ENCODE measurements at regions not wholly inside any gene's neighbourhood (a gene's known extent, or its start where the extent isn't known, plus 50 kb on each side); places are given as distances from the start of the nearest gene placed in this dataset.

DNA sequence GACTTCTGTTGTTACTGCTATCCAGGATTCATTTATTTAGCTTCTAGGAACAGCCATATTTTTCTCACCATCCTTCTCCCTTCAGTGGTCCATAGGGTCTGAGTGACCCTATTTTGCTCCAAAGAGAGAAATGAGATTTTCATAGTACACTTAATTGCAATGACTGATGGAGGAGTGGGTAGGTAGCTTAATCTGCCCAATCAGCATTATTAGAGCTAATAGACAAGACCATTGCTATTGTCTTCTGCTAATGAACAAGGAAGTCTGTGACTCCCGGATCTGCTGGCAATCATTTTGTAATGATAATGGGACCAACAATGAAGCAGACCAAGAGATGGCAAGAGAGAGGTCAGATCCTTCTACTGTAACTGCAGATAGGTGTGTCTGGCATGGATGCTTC lies 271.4 kb upstream of the SLC7A11 start:
- H3K36me3 ChIP-seq = no peaks in the 10 kb centered on the region
- no peaks in the 10 kb centered on the region for H3K9me3 ChIP-seq
- no peak overlapping the region for H3K4me3 ChIP-seq
- TF ChIP-seq, protein P1, sequence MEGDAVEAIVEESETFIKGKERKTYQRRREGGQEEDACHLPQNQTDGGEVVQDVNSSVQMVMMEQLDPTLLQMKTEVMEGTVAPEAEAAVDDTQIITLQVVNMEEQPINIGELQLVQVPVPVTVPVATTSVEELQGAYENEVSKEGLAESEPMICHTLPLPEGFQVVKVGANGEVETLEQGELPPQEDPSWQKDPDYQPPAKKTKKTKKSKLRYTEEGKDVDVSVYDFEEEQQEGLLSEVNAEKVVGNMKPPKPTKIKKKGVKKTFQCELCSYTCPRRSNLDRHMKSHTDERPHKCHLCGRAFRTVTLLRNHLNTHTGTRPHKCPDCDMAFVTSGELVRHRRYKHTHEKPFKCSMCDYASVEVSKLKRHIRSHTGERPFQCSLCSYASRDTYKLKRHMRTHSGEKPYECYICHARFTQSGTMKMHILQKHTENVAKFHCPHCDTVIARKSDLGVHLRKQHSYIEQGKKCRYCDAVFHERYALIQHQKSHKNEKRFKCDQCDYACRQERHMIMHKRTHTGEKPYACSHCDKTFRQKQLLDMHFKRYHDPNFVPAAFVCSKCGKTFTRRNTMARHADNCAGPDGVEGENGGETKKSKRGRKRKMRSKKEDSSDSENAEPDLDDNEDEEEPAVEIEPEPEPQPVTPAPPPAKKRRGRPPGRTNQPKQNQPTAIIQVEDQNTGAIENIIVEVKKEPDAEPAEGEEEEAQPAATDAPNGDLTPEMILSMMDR (IDR thresholded peaks at IDR 0.05) = no peak
- TF ChIP-seq POLR2A (IDR thresholded peaks at IDR 0.05) = no peak
- TF ChIP-seq POLR2AphosphoS5 (IDR thresholded peaks at IDR 0.05) = no peak
- DNase-seq (ENCODE audit: low spot score in 2 of 2) = no peak
- no peaks in the 10 kb centered on the region for H3K4me1 ChIP-seq
- no peak overlapping the region for H3K27ac ChIP-seq
- intact Hi-C loops (cut with DNase I; ENCODE audit: low total_unique reads) = no loop called here
- no peaks in the 10 kb centered on the region for H3K27me3 ChIP-seq

DNA sequence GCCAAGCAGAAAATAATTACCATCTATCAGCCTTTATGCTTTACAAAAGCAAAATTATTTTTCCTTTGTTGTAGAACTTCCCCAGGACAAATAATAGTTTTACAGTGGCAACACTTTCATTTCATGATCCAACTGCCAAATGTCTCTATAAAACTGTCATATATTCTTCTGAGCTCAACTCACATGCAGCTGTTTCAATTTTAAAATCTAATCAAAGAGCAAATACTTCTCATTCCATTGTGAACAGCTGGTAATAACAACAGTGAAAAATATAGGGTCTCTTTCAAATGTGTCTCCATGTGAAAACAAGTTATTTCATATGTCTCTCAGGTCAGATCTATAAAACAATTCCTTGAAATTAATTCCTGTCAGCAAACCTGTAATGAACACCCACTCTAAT lies 270.6 kb upstream of the SLC7A11 start:
- DNase-seq (ENCODE audit: low spot score in 2 of 2) = no peak
- no peaks in the 10 kb centered on the region for H3K27me3 ChIP-seq
- no peak overlapping the region for H3K27ac ChIP-seq
- no peaks in the 10 kb centered on the region for H3K36me3 ChIP-seq
- no peak overlapping the region for H3K4me3 ChIP-seq
- intact Hi-C loops (cut with DNase I; ENCODE audit: low total_unique reads) = no loop called here
- no peaks in the 10 kb centered on the region for H3K9me3 ChIP-seq
- no peaks in the 10 kb centered on the region for H3K4me1 ChIP-seq
- no peak for TF ChIP-seq POLR2A (IDR thresholded peaks at IDR 0.05)
- no peak for TF ChIP-seq POLR2AphosphoS5 (IDR thresholded peaks at IDR 0.05)
- TF ChIP-seq, protein P1 (IDR thresholded peaks at IDR 0.05) = no peak

DNA sequence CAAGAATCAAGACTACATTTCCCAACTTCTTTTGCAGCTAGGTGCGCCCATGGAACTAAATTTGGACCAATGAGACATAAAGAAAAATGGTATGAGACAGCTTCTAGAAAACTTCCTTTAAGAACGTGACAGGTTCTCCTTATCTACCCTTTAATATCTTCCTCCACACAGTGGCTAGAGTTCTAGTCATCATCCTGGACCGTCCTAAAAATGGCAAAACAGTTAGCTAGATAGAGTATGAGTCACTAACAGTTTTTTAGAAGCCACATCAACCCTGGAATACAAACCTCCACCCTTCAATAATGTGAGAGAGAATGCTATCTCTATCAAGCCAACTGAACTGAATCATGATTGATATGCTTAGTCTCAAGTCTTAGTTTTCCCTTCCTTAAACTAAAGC lies 267.9 kb upstream of the SLC7A11 start:
- H3K36me3 ChIP-seq = no peaks in the 10 kb centered on the region
- H3K27me3 ChIP-seq = no peaks in the 10 kb centered on the region
- no peak overlapping the region for H3K27ac ChIP-seq
- no peak for DNase-seq (ENCODE audit: low spot score in 2 of 2)
- intact Hi-C loops (cut with DNase I; ENCODE audit: low total_unique reads) = no loop called here
- no peaks in the 10 kb centered on the region for H3K4me1 ChIP-seq
- TF ChIP-seq POLR2A (IDR thresholded peaks at IDR 0.05) = no peak
- TF ChIP-seq, protein P1 (IDR thresholded peaks at IDR 0.05) = no peak
- TF ChIP-seq POLR2AphosphoS5 (IDR thresholded peaks at IDR 0.05) = no peak
- H3K4me3 ChIP-seq = no peak overlapping the region
- H3K9me3 ChIP-seq = no peaks in the 10 kb centered on the region

DNA sequence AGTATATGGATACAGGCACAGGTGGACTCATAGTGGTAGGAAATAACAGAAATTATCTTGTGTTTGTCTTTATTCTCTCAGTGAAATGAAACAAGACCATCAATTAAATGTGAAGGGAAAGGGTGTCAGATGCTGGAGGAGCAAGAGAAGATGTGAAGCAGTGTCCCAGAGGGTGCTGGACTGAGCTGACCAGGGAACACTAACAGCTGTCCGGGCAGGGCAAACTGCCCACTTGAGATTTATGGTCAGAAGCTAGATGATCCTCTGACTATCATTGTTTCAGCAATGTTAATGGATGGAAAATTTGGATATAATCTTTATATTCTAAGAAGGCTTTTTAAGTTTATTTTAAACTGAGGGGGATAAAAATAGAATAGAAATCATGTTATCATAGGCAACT lies 267.2 kb upstream of the SLC7A11 start:
- intact Hi-C loops (cut with DNase I; ENCODE audit: low total_unique reads) = no loop called here
- no peak overlapping the region for H3K4me3 ChIP-seq
- no peak for DNase-seq (ENCODE audit: low spot score in 2 of 2)
- no peaks in the 10 kb centered on the region for H3K9me3 ChIP-seq
- H3K27me3 ChIP-seq = no peaks in the 10 kb centered on the region
- H3K27ac ChIP-seq = no peak overlapping the region
- H3K36me3 ChIP-seq = no peaks in the 10 kb centered on the region
- H3K4me1 ChIP-seq = no peaks in the 10 kb centered on the region
- TF ChIP-seq POLR2AphosphoS5 (IDR thresholded peaks at IDR 0.05) (no peak), POLR2A (IDR thresholded peaks at IDR 0.05) (no peak)
- TF ChIP-seq, protein P1 (IDR thresholded peaks at IDR 0.05) = no peak

DNA sequence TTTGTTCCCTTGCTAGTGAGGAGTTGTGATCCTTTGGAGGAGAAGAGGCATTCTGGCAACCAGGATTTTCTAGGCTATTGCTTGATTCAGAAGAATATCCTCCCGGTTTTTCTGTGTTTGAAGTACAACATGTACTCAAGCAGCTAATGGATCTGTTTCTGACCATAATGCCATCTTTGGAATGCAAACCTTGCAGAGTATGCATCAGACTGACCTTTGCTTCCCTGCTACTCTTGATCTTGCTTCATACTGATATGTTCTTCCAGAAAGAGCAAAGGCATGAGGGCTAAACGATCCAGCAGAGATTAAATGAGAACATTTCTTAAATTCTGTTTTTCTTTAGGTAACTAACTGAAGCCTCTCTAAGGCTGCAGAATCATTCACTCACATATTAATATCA lies 265.4 kb upstream of the SLC7A11 start:
- DNase-seq (ENCODE audit: low spot score in 2 of 2) = no peak
- H3K27ac ChIP-seq = no peak overlapping the region

More for the DNA sequence above, 265.4 kb upstream of the SLC7A11 start:
- Histone ChIP-seq H3K4me1 (no peaks in the 10 kb centered on the region), H3K4me3 (no peak overlapping the region), H3K36me3 (no peaks in the 10 kb centered on the region), H3K9me3 (peaks cover 6 to 10% of the 10 kb centered on the region in 2 donors), H3K27me3 (no peaks in the 10 kb centered on the region)
- TF ChIP-seq POLR2A (IDR thresholded peaks at IDR 0.05) = no peak
- TF ChIP-seq POLR2AphosphoS5 (IDR thresholded peaks at IDR 0.05) = no peak
- TF ChIP-seq, protein P1 (IDR thresholded peaks at IDR 0.05) = no peak
- intact Hi-C loops (cut with DNase I; ENCODE audit: low total_unique reads) = no loop called here
